Body of pancreas (tissue), 4 donors: ENCODE measurements at regions not wholly inside any gene's neighbourhood (a gene's known extent, or its start where the extent isn't known, plus 50 kb on each side); places are given as distances from the start of the nearest gene placed in this dataset.

Experiments
- POLR2A ChIP-seq, 3 donors: fragments of 450-650 bp; IDR thresholded peaks; one replicate each; pipeline ENCODE4 v1.6.1; 2016; ENCODE audit warnings: antibody characterized with exemption in 3 of 3, mild to moderate bottlenecking in 2 of 3
- TF ChIP-seq, protein P1 (sequence below), 7 experiments: fragments of 450-650 bp in 4 of 7; fragments of 200-600 bp in 3 of 7; sonication (generic) in 3 of 7; IDR thresholded peaks; one replicate each; pipeline ENCODE4 v1.5.1; 2016 to 2019; ENCODE audit warnings: antibody characterized with exemption in 7 of 7

DNA sequence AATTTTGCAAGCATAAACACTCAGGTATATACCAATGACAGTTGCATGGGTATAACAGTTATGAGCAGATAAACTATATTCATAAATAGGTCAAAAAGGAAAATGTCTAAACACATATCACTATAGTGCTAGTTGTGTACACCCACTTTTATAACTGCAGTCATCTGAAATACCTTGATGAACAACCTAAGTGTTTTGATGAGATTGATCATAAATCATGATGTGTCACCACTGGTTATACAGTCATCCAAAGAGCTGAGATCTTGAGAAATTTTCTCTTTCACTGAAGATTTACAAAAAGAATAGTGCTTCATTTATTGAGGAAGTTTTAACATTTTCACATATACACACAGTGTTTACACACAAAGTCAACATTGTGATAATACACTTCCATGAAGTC lies 78.6 kb upstream of the SLC25A13 start:
- TF ChIP-seq, protein P1, sequence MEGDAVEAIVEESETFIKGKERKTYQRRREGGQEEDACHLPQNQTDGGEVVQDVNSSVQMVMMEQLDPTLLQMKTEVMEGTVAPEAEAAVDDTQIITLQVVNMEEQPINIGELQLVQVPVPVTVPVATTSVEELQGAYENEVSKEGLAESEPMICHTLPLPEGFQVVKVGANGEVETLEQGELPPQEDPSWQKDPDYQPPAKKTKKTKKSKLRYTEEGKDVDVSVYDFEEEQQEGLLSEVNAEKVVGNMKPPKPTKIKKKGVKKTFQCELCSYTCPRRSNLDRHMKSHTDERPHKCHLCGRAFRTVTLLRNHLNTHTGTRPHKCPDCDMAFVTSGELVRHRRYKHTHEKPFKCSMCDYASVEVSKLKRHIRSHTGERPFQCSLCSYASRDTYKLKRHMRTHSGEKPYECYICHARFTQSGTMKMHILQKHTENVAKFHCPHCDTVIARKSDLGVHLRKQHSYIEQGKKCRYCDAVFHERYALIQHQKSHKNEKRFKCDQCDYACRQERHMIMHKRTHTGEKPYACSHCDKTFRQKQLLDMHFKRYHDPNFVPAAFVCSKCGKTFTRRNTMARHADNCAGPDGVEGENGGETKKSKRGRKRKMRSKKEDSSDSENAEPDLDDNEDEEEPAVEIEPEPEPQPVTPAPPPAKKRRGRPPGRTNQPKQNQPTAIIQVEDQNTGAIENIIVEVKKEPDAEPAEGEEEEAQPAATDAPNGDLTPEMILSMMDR (IDR thresholded peaks at IDR 0.05) = no peak
- no peak for TF ChIP-seq POLR2A (IDR thresholded peaks at IDR 0.05)
